Stimulated activated CD8-positive, alpha-beta memory T cell treated with anti-CD3 and anti-CD28 coated beads, Interleukin-15, amount 100 ng/mL, for 4 hours (primary cell): ENCODE measurements at regions not wholly inside any gene's neighbourhood (a gene's known extent, or its start where the extent isn't known, plus 50 kb on each side); places are given as distances from the start of the nearest gene placed in this dataset.

ENCODE experiments used
- DNase-seq, 2 donors: peaks; one replicate each; pipeline ENCODE4 v3.0.0-alpha.2; 2020; ENCODE audit warnings: low read depth in 2 of 2

DNA sequence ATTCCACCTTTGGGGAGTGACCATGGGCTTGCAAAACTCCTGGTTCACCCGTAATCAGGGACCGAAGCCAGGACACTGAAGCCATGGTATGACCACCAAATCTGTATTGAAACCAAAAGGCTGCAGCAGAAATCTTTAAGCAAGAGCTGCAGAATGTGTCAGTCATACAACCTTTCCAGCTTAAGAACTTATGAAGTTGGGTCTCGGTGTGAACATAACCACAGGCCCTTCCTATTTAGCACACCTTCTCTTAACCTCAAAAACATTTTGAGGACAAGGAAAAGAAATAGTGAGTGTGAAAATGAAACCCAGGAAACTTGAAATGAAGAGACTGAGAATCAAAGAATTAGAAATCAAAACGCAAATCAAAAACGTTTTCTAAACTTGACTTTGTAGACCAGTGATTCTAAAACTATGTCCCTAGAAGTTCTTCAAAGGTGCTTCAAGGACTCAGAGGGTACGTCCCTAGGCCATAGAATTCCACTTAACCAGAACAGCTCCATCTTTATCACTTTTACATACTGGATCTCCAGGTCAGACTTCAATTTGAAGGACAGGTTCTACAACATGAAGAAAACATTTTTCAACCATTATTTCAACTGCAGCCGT, 231.6 kb upstream of the GRIP1 start:
- no peak for DNase-seq

DNA sequence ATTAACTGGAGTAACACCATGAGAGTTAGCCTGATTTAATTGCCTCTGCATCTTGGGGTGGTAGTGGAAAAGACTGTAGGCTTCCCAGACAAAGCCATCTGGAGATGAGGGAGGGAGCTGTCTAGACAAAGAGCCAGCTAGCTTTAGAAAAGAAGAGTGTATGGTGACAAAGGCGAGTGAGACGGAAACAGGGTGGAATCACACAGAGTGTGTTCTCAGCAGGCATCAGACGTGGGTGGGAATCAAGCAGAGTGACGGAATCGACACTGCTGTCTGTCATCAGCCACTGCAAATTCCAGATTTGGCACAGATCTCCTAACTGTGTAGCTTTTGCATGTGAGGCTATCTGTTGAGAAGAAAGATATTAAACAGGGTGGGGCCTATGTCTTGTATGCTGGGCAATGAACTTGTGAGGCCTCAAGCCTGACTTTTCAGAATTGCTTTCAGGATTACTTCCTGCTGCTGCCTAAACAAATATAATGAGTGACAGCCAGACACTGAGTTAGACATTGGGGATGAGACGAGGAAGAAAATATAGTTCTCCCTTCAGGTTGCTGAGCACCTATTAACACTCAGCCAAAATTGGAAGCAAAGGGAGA, 236.5 kb upstream of the GRIP1 start:
- no peak for DNase-seq

DNA sequence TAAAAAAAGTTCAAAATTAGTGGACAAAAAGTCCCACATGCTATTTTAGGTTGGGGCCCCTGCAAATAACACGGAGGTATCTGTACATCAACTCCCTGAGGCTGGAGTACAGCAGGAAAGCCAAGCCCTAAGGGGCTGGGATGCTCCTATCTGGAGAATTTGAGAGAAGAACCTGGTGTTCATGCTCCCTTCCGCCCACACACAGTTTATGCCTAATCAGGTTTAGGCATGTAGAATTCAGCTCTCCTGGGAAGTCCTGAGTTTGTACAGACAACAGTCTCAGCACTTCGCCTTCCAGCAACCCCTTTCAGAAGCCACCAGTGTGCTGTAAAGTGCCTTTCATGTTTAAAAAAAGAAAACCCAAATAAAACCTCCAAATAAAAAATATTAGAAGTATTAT, 237.3 kb upstream of the GRIP1 start:
- DNase-seq: no peak

DNA sequence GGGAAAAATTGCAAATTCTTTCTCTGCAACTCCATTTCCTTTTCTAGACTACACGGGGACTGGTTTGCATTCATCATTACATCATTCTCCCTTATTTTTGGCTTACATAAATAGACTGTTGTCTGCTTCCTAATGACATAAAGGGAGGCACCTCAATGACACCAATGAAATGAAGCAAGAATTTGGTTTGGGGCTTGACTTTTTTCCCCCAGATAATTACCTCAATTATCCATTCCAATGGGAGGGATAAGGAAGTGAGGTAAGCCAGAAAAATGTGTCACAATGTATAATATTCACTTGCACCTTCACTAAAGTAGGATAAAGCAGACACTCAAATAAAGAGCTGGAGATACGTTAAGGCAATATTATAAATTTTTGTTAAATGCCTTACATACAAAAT, 240.6 kb upstream of the GRIP1 start:
- no peak for DNase-seq

DNA sequence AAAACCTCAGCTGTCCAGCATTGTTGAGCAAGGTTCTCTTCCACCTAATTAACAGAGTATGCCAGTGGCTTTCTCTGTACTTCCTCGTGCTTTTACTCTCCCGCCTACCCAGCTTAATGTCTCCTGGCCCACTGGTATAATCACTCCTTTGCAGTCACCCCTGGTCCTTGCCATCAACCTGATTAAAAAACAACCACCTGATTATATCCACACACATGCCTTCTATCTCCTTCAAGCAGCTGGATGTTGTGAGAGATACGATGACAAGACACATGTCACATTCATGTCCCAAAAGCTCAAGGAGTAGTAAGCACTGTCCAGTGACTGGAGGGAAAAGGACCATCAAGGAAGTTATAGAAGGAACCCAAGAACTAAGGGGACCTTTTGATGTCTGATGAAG, 241.3 kb upstream of the GRIP1 start:
- DNase-seq: no peak

- DNase-seq: no peak
Observed at GRCh38 chr12:66921151-66921550, 242.3 kb upstream of the GRIP1 start.

DNA sequence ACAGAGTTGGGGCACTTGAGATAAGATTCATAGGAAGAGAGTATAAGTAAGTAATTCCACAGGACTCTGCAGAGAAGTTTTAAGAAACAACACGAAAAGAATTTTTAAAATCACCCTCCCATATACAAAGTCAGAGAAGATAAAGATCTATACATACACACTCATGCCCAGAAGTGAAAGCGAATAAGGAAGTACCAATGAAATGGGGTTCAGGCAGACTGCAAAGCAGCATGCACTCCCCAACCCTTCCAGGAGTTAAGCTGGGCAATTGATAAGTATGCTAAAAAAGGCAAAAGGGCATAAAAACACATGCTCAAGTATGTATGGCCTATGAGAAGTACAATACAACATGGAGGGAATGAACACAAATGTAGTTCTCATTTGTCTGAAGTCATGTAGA, 246.2 kb upstream of the GRIP1 start:
- no peak for DNase-seq

DNA sequence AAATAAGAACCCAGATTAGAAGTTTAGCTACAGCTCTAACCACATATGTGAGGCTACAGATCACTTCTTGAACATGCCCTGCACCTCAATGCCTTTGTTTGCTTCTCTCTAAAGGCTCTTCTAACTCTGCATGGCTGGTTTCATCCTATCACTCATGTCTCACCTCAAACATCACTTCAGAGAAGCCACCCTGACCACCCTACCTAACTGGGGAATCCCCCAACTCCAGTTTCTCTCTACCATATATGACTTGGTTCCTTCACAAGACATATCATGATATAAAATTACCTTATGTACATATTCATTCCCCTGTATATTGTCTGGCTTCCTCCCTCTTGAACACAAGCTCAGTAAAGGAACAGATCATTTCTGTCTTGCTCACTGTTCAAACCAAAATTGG, 250.2 kb upstream of the GRIP1 start:
- no peak for DNase-seq

- DNase-seq: no peak
Observed at GRCh38 chr12:66931091-66931490, 252.2 kb upstream of the GRIP1 start.

GRCh38 chr12:66932126-66932525, 253.2 kb upstream of the GRIP1 start:
- DNase-seq: no peak

DNA sequence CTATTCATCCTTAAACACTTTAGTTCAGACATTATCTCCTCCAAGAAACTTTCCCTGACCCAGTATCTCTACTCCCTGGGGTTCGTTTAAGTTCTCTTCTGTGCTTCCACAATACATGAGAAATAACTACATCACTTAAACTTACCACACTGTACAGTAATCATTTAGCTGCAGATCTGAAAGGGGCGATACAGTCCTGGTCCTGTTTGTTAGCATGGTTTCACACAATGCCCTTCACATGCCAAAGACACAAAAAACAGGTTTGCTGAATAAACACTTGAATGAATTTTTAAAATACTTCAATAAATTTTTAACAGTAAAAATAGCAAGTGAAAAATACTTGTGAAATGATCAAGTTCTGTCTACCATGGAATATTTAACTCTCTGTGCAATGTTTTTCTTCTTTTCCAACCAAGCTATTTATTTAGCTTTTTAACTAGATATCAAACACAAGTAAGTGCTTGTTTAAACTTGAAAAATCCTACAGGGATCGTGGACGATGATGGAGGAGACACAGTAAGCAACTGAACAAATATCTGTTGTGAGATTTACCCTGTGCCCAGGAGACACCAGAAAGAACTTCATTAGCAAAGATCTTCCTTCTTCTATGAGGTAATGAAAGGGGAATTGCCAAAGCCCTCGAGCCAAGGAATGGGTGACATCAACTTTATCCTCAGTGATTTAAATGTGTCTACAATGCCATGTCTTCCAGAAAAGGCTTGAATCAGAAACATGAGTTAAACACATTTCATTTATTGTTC, 255.6 kb upstream of the GRIP1 start:
- DNase-seq: no peak

- no peak for DNase-seq
Observed at GRCh38 chr12:66941150-66941549, 262.3 kb upstream of the GRIP1 start.

DNA sequence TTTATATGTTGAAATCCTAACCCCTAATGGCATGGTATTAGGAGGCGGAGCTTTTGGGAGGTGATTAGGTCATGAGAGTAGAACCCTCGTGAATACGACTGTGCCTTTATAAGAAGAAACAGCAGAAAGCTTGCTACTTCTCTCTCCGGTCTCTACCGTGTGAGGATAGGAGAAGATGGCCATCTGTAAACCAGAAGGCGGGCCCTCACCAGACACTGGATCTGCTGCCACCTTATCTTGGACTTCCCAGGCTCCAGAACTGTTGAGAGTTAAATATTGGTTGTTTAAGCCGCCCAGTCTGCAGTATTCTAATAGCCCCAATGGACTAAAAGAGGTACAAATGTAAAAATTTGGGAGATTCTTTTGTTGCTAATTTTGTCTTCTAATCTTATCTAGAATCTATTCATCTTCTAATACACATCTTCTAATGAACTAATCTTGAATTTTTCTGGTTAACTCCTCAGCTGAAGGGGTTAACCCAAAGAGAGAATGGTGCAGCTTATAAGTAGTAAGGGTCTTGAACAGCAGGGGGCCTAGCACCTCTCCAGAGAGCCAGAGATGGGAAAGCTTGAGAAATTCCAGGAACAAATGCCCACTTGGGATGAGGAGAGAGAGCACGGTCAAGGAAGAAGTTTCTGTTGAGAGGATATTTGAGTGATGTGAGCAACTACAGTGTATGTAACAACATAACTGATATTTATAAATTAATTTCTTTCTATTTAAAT, 264.0 kb upstream of the GRIP1 start:
- no peak for DNase-seq

- DNase-seq: no peak
Observed at GRCh38 chr12:66944365-66944764, 265.5 kb upstream of the GRIP1 start.

- no peak for DNase-seq
Observed at GRCh38 chr12:66945189-66945817, 266.4 kb upstream of the GRIP1 start.

- no peak for DNase-seq
Observed at GRCh38 chr12:66947119-66947518, 268.2 kb upstream of the GRIP1 start.

- no peak for DNase-seq
Observed at GRCh38 chr12:66952668-66953067, 273.8 kb upstream of the GRIP1 start.

DNA sequence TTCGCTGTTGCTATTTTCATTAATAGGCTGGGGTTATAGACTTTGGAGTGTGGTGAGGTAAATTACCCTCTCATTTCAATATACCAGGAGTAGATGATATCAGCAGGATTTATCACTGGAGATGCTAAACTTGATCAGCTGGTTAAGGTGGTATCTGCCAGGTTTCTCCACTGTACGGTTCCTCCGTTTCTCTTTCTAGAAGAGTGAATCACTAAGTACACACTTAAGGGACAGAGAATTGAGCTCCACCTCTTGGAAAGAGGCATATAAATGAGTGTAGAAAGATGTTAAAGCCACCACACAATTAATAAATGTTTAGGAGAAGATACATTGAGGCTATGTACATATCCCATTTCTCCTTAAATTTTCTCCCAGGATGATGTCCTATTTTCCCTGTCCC, 277.4 kb upstream of the GRIP1 start:
- DNase-seq: no peak

DNA sequence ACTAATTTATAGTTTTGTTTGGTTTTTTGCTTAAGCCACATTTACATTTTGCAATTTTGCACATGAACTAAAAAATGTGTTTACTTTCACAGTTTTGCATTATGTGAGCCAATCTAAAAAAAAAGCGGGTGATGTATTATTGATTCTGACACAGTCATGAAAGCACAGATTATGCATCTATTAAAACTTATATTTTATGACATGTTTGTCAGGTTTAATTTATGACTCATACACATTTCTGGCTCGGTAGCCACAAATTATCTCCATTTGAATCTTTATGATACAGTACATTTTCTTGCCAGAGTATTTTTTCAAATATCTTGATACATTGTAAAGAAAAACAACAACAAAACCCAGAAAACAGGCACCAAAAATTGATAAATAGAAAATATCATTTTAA, 280.4 kb upstream of the GRIP1 start:
- no peak for DNase-seq

- DNase-seq: no peak
Observed at GRCh38 chr12:66960006-66960405, 281.1 kb upstream of the GRIP1 start.

GRCh38 chr12:66960704-66961690, 282.1 kb upstream of the GRIP1 start:
- DNase-seq: no peak
